ENCODE measurements at regions not wholly inside any gene's neighbourhood (a gene's known extent, or its start where the extent isn't known, plus 50 kb on each side); places are given as distances from the start of the nearest gene placed in this dataset.

- TF ChIP-seq KDM2A (CRISPR knock-in tag; IDR thresholded peaks at IDR 0.05; ENCODE audit: borderline replicate concordance, low read depth) = peak; percentile 16; the same call in 1 of the 2 replicates
- TF ChIP-seq ZNF235 (CRISPR knock-in tag; IDR thresholded peaks at IDR 0.05; ENCODE audit: borderline replicate concordance) = no peak
- peak; percentile 30; the same call in 1 of the 2 replicates for TF ChIP-seq MXD4 (CRISPR knock-in tag; IDR thresholded peaks at IDR 0.05)
- TF ChIP-seq ZNF781 (CRISPR knock-in tag; IDR thresholded peaks at IDR 0.05; ENCODE audit: borderline replicate concordance, not compliant biosample characterization) = peak; percentile 43
- no peak for TF ChIP-seq CEBPZ (IDR thresholded peaks at IDR 0.05; ENCODE audit: low read length)
- 0 out of 2 replicates have a peak, but pooled peaks have one; percentile 49 for TF ChIP-seq SAFB2 (CRISPR knock-in tag; IDR thresholded peaks at IDR 0.05; ENCODE audit: borderline replicate concordance, low read depth)
- TF ChIP-seq, protein P1, sequence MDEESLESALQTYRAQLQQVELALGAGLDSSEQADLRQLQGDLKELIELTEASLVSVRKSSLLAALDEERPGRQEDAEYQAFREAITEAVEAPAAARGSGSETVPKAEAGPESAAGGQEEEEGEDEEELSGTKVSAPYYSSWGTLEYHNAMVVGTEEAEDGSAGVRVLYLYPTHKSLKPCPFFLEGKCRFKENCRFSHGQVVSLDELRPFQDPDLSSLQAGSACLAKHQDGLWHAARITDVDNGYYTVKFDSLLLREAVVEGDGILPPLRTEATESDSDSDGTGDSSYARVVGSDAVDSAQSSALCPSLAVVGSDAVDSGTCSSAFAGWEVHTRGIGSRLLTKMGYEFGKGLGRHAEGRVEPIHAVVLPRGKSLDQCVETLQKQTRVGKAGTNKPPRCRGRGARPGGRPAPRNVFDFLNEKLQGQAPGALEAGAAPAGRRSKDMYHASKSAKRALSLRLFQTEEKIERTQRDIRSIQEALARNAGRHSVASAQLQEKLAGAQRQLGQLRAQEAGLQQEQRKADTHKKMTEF (CRISPR knock-in tag; IDR thresholded peaks at IDR 0.05) = peak; percentile 48; the same call in 1 of the 2 replicates
- TF ChIP-seq NR1H2 (CRISPR knock-in tag; IDR thresholded peaks at IDR 0.05; ENCODE audit: borderline replicate concordance, low read depth) = no peak
- TF ChIP-seq ZNF766 (CRISPR knock-in tag; IDR thresholded peaks at IDR 0.05; ENCODE audit: borderline replicate concordance) = no peak
- no peak for TF ChIP-seq PRDM15 (CRISPR knock-in tag; IDR thresholded peaks at IDR 0.05)
- peak; percentile 67; the same call in 1 of the 2 replicates for TF ChIP-seq ZNF382 (CRISPR knock-in tag; IDR thresholded peaks at IDR 0.05; ENCODE audit: borderline replicate concordance)
- TF ChIP-seq, protein P2, sequence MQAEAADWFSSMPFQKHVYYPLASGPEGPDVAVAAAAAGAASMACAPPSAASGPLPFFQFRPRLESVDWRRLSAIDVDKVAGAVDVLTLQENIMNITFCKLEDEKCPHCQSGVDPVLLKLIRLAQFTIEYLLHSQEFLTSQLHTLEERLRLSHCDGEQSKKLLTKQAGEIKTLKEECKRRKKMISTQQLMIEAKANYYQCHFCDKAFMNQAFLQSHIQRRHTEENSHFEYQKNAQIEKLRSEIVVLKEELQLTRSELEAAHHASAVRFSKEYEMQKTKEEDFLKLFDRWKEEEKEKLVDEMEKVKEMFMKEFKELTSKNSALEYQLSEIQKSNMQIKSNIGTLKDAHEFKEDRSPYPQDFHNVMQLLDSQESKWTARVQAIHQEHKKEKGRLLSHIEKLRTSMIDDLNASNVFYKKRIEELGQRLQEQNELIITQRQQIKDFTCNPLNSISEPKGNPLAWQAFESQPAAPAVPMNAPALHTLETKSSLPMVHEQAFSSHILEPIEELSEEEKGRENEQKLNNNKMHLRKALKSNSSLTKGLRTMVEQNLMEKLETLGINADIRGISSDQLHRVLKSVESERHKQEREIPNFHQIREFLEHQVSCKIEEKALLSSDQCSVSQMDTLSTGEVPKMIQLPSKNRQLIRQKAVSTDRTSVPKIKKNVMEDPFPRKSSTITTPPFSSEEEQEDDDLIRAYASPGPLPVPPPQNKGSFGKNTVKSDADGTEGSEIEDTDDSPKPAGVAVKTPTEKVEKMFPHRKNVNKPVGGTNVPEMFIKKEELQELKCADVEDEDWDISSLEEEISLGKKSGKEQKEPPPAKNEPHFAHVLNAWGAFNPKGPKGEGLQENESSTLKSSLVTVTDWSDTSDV (CRISPR knock-in tag; IDR thresholded peaks at IDR 0.05) = no peak
- peak; percentile 56 for TF ChIP-seq MAFF (IDR thresholded peaks at IDR 0.05; ENCODE audit: low read depth, low read length)
- TF ChIP-seq ZNF263 (CRISPR knock-in tag; IDR thresholded peaks at IDR 0.05) = peak; percentile 34; the same call in 1 of the 2 replicates
- TF ChIP-seq ZKSCAN8 (CRISPR knock-in tag; IDR thresholded peaks at IDR 0.05; ENCODE audit: borderline replicate concordance) = no peak
Observed at GRCh38 chr2:55111570-55112228, 61.4 kb upstream of the RTN4 start (continued).

All from HepG2 (cell line).